Esophagus squamous epithelium (tissue), 4 donors: ENCODE measurements at regions not wholly inside any gene's neighbourhood (a gene's known extent, or its start where the extent isn't known, plus 50 kb on each side); places are given as distances from the start of the nearest gene placed in this dataset.

Experiments used
- POLR2A ChIP-seq, 4 donors: fragments of 450-650 bp; IDR thresholded peaks; one replicate each; pipeline ENCODE4 v1.6.1; 2017; ENCODE audit warnings: antibody characterized with exemption in 4 of 4, mild to moderate bottlenecking in 4 of 4, moderate library complexity in 3 of 4
- TF ChIP-seq, protein P1 (sequence below), 6 experiments: fragments of 450-650 bp in 4 of 6; fragments of 200-600 bp in 2 of 6; sonication (generic) in 2 of 6; IDR thresholded peaks; one replicate each; pipeline ENCODE4 v1.5.1; 2016 to 2019; ENCODE audit warnings: antibody characterized with exemption in 6 of 6, mild to moderate bottlenecking in 4 of 6, moderate library complexity in 4 of 6

DNA sequence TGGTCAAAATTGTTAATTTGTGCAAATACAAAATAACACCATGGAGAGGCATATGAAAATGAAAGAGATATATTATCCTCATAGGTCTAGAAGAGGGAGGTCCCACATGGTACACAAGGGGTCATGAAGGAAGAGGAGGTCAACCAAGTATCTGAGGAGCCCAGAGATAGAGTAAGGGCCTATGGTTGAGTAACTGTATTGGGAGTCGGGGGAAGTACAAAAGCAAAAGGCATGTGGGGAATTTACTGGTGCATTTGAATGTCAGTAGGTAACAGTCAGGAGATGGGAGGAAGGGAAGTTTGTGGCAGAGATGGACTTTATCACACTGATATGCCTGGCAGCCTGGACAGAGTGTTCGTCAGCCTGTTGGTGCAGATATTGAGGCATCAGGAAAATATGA is 1113.7 kb downstream of the OTOL1 start:
- TF ChIP-seq, protein P1, sequence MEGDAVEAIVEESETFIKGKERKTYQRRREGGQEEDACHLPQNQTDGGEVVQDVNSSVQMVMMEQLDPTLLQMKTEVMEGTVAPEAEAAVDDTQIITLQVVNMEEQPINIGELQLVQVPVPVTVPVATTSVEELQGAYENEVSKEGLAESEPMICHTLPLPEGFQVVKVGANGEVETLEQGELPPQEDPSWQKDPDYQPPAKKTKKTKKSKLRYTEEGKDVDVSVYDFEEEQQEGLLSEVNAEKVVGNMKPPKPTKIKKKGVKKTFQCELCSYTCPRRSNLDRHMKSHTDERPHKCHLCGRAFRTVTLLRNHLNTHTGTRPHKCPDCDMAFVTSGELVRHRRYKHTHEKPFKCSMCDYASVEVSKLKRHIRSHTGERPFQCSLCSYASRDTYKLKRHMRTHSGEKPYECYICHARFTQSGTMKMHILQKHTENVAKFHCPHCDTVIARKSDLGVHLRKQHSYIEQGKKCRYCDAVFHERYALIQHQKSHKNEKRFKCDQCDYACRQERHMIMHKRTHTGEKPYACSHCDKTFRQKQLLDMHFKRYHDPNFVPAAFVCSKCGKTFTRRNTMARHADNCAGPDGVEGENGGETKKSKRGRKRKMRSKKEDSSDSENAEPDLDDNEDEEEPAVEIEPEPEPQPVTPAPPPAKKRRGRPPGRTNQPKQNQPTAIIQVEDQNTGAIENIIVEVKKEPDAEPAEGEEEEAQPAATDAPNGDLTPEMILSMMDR (IDR thresholded peaks at IDR 0.05), result no peak
- TF ChIP-seq POLR2A (IDR thresholded peaks at IDR 0.05), result no peak
